ENCODE measurements at regions not wholly inside any gene's neighbourhood (a gene's known extent, or its start where the extent isn't known, plus 50 kb on each side); places are given as distances from the start of the nearest gene placed in this dataset.

DNA sequence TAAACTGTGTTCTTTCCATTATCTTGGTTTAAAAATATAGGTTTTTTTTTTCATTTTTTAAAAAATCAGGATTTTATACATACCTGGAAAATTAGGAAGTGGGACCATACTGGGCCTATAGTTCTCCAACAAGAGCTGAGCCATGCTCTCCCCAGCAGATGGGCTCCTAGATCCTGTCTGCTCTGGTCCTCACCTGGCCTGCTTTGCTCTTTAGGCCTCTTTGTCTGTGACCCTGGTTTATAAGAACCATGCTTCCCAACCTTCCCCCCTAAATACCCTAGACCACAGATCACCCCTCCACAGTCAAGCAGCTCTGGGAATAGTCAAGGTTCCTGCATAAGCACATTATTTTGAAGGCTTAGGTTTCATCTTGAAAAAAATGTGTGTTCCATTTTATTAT lies 185.0 kb upstream of the TSHZ3 start:
- no peaks in the 10 kb centered on the region for H3K4me1 ChIP-seq (ENCODE audit: insufficient read depth, low read length, poor library complexity, severe bottlenecking)
- intact Hi-C loops (cut with micrococcal nuclease; ENCODE audit: unreplicated experiment), result no loop called here
- BruUV-seq (replicated peaks), result no TSS peak
- no peaks in the 10 kb centered on the region for H3K9me3 ChIP-seq (ENCODE audit: low read length)
- TF ChIP-seq CTCF (conservative IDR thresholded peaks at IDR 0.05; ENCODE audit: low read length), result no peak
- TF ChIP-seq EZH2phosphoT487 (IDR thresholded peaks at IDR 0.05; ENCODE audit: borderline replicate concordance, low read depth, low read length), result no peak
- ChIA-PET POLR2A (no interaction called here), CTCF (ENCODE audit: unreplicated experiment) (no interaction called here)
- H2AFZ ChIP-seq (ENCODE audit: low read length), result no peak overlapping the region
- H3K27ac ChIP-seq (ENCODE audit: low read depth, low read length, poor library complexity, severe bottlenecking), result no peak overlapping the region
- no peaks in the 10 kb centered on the region for H4K20me1 ChIP-seq (ENCODE audit: insufficient read depth, low read length)
- no peaks in the 10 kb centered on the region for H3K79me2 ChIP-seq (ENCODE audit: insufficient read depth, low read depth, low read length)
- no peak overlapping the region for H3K4me2 ChIP-seq (ENCODE audit: low read length)
- no peaks in the 10 kb centered on the region for H3K36me3 ChIP-seq (ENCODE audit: insufficient read depth, low read length)
- H3K4me3 ChIP-seq (ENCODE audit: low read depth, low read length, poor library complexity, severe bottlenecking), result no peak overlapping the region
- DNase-seq (ENCODE audit: low spot score), result no peak
- no peaks in the 10 kb centered on the region for H3K9me2 ChIP-seq (ENCODE audit: insufficient read depth, low read length)

DNA sequence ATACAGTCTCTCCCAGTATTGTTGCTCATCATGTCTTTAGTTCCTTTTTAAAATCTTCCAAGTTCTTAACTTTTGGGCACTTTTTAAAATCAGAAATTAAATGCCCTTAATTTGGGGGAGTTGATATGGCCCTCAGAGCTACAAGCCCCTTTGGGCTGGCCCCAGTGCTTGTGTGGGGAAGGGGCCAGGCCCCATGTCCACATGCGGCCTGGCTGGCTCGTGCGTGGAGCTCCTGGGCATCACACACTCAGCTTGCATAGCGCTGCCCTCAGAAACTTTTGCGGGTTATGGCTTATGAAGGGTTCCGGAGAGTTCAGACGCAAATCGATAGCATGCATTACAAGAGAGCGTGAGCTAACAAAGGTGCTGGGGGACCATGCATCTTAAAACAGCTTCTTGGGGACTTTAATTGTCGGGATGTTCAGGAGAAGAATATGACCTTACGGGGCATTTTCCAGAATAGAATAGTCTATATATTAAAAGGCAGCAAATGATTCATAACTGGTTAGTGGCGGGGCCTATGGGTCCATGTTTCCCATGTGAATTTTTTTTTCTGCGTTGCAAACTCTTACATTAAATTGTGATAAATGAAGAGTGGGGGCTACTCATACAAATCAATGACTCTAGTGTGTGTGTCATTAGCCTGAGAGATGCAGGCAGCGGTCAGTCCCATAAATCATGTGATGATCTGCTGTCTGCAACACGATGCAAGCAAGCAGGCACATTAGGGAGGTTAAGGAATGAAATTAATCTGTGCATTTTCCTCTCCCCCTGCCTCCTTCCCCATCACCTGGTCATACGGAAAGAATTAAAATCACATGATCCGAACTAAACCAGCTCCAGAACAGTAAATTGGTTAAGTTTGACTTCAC lies 185.8 kb upstream of the TSHZ3 start:
- no peak overlapping the region for H2AFZ ChIP-seq (ENCODE audit: low read length)
- no peak overlapping the region for H3K4me3 ChIP-seq (ENCODE audit: low read depth, low read length, poor library complexity, severe bottlenecking)
- H3K27ac ChIP-seq (ENCODE audit: low read depth, low read length, poor library complexity, severe bottlenecking), result no peak overlapping the region
- POLR2A ChIA-PET, result interaction anchor here (0.6 kb wide), 1 partner anchor 127 kb away, joined by 3 read pairs; no protein-coding TSS in a partner anchor
- no TSS peak for BruUV-seq (replicated peaks)
- no peaks in the 10 kb centered on the region for H3K9me2 ChIP-seq (ENCODE audit: insufficient read depth, low read length)
- intact Hi-C loops (cut with micrococcal nuclease; ENCODE audit: unreplicated experiment), result no loop called here
- TF ChIP-seq CTCF (conservative IDR thresholded peaks at IDR 0.05; ENCODE audit: low read length) (no peak), EZH2phosphoT487 (IDR thresholded peaks at IDR 0.05; ENCODE audit: borderline replicate concordance, low read depth, low read length) (no peak)
- H4K20me1 ChIP-seq (ENCODE audit: insufficient read depth, low read length), result no peaks in the 10 kb centered on the region
- no peaks in the 10 kb centered on the region for H3K4me1 ChIP-seq (ENCODE audit: insufficient read depth, low read length, poor library complexity, severe bottlenecking)
- CTCF ChIA-PET (ENCODE audit: unreplicated experiment), result no interaction called here
- no peaks in the 10 kb centered on the region for H3K79me2 ChIP-seq (ENCODE audit: insufficient read depth, low read depth, low read length)
- H3K4me2 ChIP-seq (ENCODE audit: low read length), result no peak overlapping the region
- no peak for DNase-seq (ENCODE audit: low spot score)
- no peaks in the 10 kb centered on the region for H3K9me3 ChIP-seq (ENCODE audit: low read length)
- H3K36me3 ChIP-seq (ENCODE audit: insufficient read depth, low read length), result no peaks in the 10 kb centered on the region
